ENCODE measurements at regions not wholly inside any gene's neighbourhood (a gene's known extent, or its start where the extent isn't known, plus 50 kb on each side); places are given as distances from the start of the nearest gene placed in this dataset.

GRCh38 chr10:3389130-3389529 lies 216.5 kb upstream of the PITRM1 start:
- no TSS peak for BruUV-seq (replicated peaks)
- H3K9ac ChIP-seq (replicated peaks; ENCODE audit: extremely low read depth, insufficient read depth, low read length) = no peak overlapping the region
- DNase-seq (ENCODE audit: low read depth, low spot score) = no peak
- no peak for TF ChIP-seq POLR2AphosphoS5 (IDR thresholded peaks at IDR 0.05; ENCODE audit: insufficient read depth, low read depth, low read length)
- no peak for TF ChIP-seq GATA2 (IDR thresholded peaks at IDR 0.05; ENCODE audit: insufficient read depth, insufficient read length, low read depth, low read length)
- no peak for TF ChIP-seq CTCF (IDR thresholded peaks at IDR 0.05; ENCODE audit: extremely low read depth in 1 of 2, insufficient read depth in 1 of 2, low read depth in 1 of 2, low read length in 2 of 2)
- no peak for TF ChIP-seq POLR2A (IDR thresholded peaks at IDR 0.05; ENCODE audit: low read depth, low read length)
- no peak for TF ChIP-seq EZH2 (IDR thresholded peaks at IDR 0.05; ENCODE audit: borderline replicate concordance, low read depth, low read length, severe bottlenecking)
- no peak for TF ChIP-seq JUN (IDR thresholded peaks at IDR 0.05; ENCODE audit: borderline replicate concordance, insufficient read depth, insufficient read length, low read depth)
- TF ChIP-seq FOS (IDR thresholded peaks at IDR 0.05; ENCODE audit: borderline replicate concordance, insufficient read depth, low read length) = no peak
- TF ChIP-seq MYC (IDR thresholded peaks at IDR 0.05; ENCODE audit: low read depth, low read length) = no peak
- no peak for TF ChIP-seq MAX (IDR thresholded peaks at IDR 0.05; ENCODE audit: insufficient read depth, insufficient read length)
- no peak overlapping the region for H3K27ac ChIP-seq (ENCODE audit: insufficient read depth, low read depth, low read length)
- no peaks in the 10 kb centered on the region for H3K9me3 ChIP-seq (replicated peaks; ENCODE audit: control insufficient read depth, insufficient read depth, low read length)
- POLR2A ChIA-PET = no interaction called here
- intact Hi-C loops (cut with micrococcal nuclease) = no loop called here
- dilution Hi-C loops (cut with MboI; ENCODE audit: extremely low pct_ligation_motif_present, low sequenced_read_pairs) = no loop called here
- CTCF ChIA-PET = no interaction called here
- no peak for FAIRE-seq
- no peak overlapping the region for H2AFZ ChIP-seq (ENCODE audit: low read depth, low read length)
- H3K36me3 ChIP-seq (ENCODE audit: control insufficient read depth in 2 of 2, extremely low read depth in 1 of 2, insufficient read depth in 2 of 2, low read length in 2 of 2) = no peaks in the 10 kb centered on the region
- no peaks in the 10 kb centered on the region for H3K9me1 ChIP-seq (replicated peaks; ENCODE audit: control insufficient read depth, extremely low read depth, insufficient read depth, low read length)
- no peaks in the 10 kb centered on the region for H3K79me2 ChIP-seq (ENCODE audit: control insufficient read depth, insufficient read depth, low read length)
- no peak overlapping the region for H3K4me2 ChIP-seq (ENCODE audit: insufficient read depth, low read length)
- H4K20me1 ChIP-seq (replicated peaks; ENCODE audit: control insufficient read depth, extremely low read depth, insufficient read depth, low read length) = no peaks in the 10 kb centered on the region
- no peak overlapping the region for H3K4me3 ChIP-seq (replicated peaks in 1 of 3; ENCODE audit: insufficient read depth in 1 of 3, low read depth in 1 of 3, low read length in 3 of 3)
- H3K4me1 ChIP-seq (ENCODE audit: control insufficient read depth, extremely low read depth, insufficient read depth, low read length) = no peaks in the 10 kb centered on the region
- H3K27me3 ChIP-seq (ENCODE audit: control insufficient read depth in 2 of 2, insufficient read depth in 2 of 2, low read length in 2 of 2) = peaks cover 0 to 5% of the 10 kb centered on the region in 2 experiments
